ENCODE measurements at regions not wholly inside any gene's neighbourhood (a gene's known extent, or its start where the extent isn't known, plus 50 kb on each side); places are given as distances from the start of the nearest gene placed in this dataset.

GRCh38 chr2:11901351-11902069, 155.1 kb downstream of the LPIN1 start:
- Histone ChIP-seq H3K4me3 (ENCODE audit: severe bottlenecking) (no peak overlapping the region), H3K27ac (ENCODE audit: poor library complexity, severe bottlenecking) (no peak overlapping the region), H3K9me3 (ENCODE audit: severe bottlenecking) (no peaks in the 10 kb centered on the region), H3K36me3 (ENCODE audit: low read depth) (no peaks in the 10 kb centered on the region), H3K4me1 (ENCODE audit: insufficient read depth, poor library complexity, severe bottlenecking) (no peaks in the 10 kb centered on the region), H3K27me3 (ENCODE audit: insufficient read depth, poor library complexity, severe bottlenecking) (no peaks in the 10 kb centered on the region)
- DNase-seq (ENCODE audit: low spot score), result no peak
- ATAC-seq (ENCODE audit: low read depth), result no peak
- TF ChIP-seq CTCF (IDR thresholded peaks at IDR 0.05; ENCODE audit: poor library complexity, severe bottlenecking), result no peak

GRCh38 chr2:11903085-11903606, 156.7 kb downstream of the LPIN1 start:
- ATAC-seq (ENCODE audit: low read depth), result no peak
- Histone ChIP-seq H3K36me3 (ENCODE audit: low read depth) (no peaks in the 10 kb centered on the region), H3K27me3 (ENCODE audit: insufficient read depth, poor library complexity, severe bottlenecking) (no peaks in the 10 kb centered on the region), H3K4me3 (ENCODE audit: severe bottlenecking) (no peak overlapping the region), H3K27ac (ENCODE audit: poor library complexity, severe bottlenecking) (no peak overlapping the region), H3K9me3 (ENCODE audit: severe bottlenecking) (no peaks in the 10 kb centered on the region), H3K4me1 (ENCODE audit: insufficient read depth, poor library complexity, severe bottlenecking) (no peaks in the 10 kb centered on the region)
- DNase-seq (ENCODE audit: low spot score), result no peak
- no peak for TF ChIP-seq CTCF (IDR thresholded peaks at IDR 0.05; ENCODE audit: poor library complexity, severe bottlenecking)

- DNase-seq (ENCODE audit: low spot score), result no peak
- no peaks in the 10 kb centered on the region for H3K36me3 ChIP-seq (ENCODE audit: low read depth)
- no peak for TF ChIP-seq CTCF (IDR thresholded peaks at IDR 0.05; ENCODE audit: poor library complexity, severe bottlenecking)
- H3K27ac ChIP-seq (ENCODE audit: poor library complexity, severe bottlenecking), result no peak overlapping the region
- no peaks in the 10 kb centered on the region for H3K4me1 ChIP-seq (ENCODE audit: insufficient read depth, poor library complexity, severe bottlenecking)
- H3K9me3 ChIP-seq (ENCODE audit: severe bottlenecking), result no peaks in the 10 kb centered on the region
- H3K27me3 ChIP-seq (ENCODE audit: insufficient read depth, poor library complexity, severe bottlenecking), result no peaks in the 10 kb centered on the region
- ATAC-seq (ENCODE audit: low read depth), result no peak
- H3K4me3 ChIP-seq (ENCODE audit: severe bottlenecking), result no peak overlapping the region
These were observed 157.6 kb downstream of the LPIN1 start for GRCh38 chr2:11904029-11904428.

GRCh38 chr2:11904941-11905340, 158.5 kb downstream of the LPIN1 start:
- no peak for ATAC-seq (ENCODE audit: low read depth)

More at GRCh38 chr2:11904941-11905340, 158.5 kb downstream of the LPIN1 start:
- Histone ChIP-seq H3K36me3 (ENCODE audit: low read depth) (no peaks in the 10 kb centered on the region), H3K27ac (ENCODE audit: poor library complexity, severe bottlenecking) (no peak overlapping the region), H3K9me3 (ENCODE audit: severe bottlenecking) (no peaks in the 10 kb centered on the region), H3K27me3 (ENCODE audit: insufficient read depth, poor library complexity, severe bottlenecking) (no peaks in the 10 kb centered on the region), H3K4me1 (ENCODE audit: insufficient read depth, poor library complexity, severe bottlenecking) (no peaks in the 10 kb centered on the region), H3K4me3 (ENCODE audit: severe bottlenecking) (no peak overlapping the region)
- DNase-seq (ENCODE audit: low spot score), result no peak
- TF ChIP-seq CTCF (IDR thresholded peaks at IDR 0.05; ENCODE audit: poor library complexity, severe bottlenecking), result no peak
